HG02943 (cell line): ENCODE measurements at regions not wholly inside any gene's neighbourhood (a gene's known extent, or its start where the extent isn't known, plus 50 kb on each side); places are given as distances from the start of the nearest gene placed in this dataset.

ENCODE experiments used
- ATAC-seq: cut with Tn5 transposase; IDR thresholded peaks from one replicate; pipeline ENCODE4 v1.9.1; 2021; ENCODE audit warnings: mild to moderate bottlenecking, low read depth, moderate library complexity; ENCODE audit not compliant: unreplicated experiment

DNA sequence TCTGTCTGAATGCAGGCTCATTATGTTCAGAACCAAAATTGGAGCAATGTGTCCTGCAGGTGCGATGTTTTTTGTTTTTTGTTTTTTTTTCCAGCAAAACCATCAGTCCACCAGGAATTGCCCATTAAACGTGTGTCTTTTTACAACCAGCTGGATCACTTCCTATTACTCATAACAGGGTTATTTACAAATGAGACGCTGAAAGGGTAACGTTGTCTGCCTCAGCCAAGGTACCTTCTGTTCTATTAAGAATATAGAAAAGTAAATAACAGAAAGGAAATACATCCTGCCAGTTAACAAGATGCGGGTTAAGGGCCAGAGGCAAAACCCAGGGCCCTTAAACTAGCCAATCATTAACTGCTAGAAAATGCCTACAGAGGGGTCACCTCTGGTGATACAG is 590.4 kb downstream of the TBC1D4 start:
- ATAC-seq, result no peak

DNA sequence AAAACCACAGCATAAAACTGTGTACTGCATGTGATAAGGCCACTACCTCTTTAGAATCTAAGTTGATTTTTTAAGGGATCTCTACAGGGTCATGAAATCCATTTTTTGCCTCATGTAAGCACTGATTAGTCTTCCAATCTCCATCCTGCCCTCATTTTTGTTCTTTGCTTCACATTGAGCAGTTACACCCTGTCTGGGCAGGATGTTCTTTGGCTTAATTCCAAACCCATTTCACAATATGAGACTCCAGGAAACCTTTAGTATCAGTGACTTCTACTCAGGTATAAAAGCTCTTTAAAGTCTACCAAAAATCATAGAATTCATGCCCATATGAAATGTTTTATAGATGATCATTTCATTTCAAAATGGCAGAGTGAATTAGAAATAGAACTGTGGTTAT is 592.6 kb downstream of the TBC1D4 start:
- no peak for ATAC-seq

DNA sequence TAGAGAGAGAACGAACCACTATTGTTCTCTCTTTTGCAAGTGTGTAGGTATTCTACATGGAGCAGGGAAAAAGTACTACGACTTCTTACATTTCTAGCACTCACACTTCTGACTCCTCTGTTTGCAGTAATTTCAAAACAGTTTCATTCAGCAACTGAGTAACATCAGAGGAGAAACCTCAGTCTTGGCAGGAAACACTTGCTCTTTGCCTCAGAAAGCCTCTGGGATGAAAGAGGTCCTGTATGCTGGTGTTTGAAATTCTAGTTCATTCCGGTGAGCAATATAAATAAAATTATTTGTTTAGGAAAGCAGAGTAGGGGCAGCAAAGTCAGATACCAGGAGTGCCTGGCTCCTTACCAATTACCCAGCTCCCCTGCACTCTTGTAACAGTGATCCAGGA is 595.5 kb downstream of the TBC1D4 start:
- ATAC-seq, result no peak

DNA sequence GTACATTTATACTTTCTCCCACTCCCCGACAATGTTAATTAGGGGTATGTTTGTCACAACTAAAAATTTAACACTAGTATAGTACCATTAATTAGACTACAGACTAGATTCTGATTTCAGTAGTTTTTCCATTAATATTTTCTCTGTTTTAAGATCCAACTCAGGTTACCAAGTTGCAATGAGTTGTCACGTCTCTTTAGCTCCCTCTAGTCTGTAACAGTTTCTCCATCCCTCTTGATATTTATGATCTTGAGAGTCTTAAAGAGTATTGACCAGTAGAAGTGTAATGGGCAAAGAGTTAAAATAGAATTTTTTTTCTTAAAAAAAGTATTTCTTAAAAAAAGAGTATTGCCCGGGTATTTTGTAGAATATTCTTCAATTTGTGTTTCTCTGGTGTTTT is 598.1 kb downstream of the TBC1D4 start:
- no peak for ATAC-seq

DNA sequence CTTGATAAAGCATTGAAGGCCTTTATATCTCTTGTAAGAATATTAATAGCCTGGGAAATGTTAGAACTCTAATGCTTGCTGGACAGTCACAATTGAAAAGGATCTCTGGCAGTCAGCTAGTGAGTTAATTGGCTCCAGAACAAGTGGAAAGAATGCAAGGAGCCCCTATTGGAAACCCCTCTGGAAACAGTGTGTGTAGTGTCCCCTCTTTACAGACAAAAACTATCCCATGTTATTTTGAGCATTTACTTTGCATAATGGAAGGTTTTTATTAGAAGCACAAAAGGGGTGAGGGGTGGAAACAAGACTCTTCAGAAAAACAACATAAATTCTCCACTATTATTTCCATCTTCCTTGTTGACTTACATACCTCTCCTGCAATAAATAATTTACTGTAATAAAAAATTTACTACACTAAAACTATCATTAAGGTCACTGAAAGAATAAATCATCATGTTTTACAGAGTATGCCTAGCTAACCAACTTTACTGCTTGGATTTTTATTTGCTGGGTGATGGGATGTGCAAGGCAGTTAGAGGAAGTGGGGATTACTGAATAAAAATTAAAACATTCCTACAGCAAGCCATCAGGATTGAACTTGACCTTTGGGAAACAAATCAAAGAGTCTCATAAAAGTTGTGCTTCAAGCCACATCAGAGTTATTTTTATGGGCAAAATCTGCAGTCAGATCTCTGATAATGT is 610.4 kb downstream of the TBC1D4 start:
- no peak for ATAC-seq

DNA sequence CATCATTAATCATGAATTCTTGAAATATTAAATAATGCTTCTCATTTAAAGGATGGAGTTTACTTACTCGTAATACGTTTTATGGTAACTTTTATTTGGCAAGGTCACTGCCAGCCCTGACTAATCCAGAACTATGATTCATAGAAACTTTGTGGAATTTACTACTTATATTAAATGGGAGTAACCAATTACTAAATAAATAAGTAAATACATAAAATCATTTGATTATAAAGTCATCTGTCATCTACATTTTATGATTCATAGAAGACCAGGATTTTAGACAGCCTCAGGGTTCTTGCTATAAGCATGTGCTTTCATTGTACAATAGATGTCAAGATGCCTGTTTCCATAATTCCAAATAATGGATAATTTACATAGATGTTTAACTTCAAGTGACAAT is 611.1 kb downstream of the TBC1D4 start:
- ATAC-seq, result no peak

DNA sequence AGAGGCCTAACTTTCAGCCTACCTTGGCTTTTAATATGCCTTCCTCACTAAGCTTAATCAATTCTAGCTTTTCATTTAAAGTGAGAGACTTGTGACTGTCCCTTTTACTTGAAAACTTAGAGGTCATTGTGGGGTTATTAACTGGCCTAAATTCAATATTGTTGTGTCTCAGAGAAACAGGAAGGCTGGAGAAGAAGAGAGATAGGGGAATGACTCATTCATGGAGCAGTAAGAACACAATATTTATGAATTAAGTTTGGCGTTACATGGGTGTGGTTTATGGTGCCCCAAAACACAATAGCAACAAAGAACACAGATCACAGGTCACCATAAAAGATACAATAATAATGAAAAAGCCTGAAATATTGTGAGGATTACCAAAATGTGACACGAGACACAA is 612.1 kb downstream of the TBC1D4 start:
- no peak for ATAC-seq

DNA sequence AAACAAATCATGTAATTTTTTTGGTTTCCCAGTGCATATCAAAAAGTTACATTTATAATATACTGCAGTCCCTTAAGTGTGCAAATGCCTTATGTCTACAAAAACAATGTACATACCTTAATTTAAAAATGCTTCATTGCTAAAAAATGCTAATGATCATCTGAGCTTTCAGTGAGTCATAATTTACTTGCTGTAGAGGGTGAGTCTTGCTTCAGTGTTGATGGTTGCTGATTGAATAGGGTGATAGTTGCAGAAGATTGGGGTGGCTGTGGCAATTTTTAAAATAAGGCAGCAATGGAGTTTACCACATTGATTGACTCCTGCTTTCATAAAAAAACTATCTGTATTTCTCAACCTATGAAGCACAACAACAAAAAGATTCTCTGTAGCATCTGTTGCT is 613.9 kb downstream of the TBC1D4 start:
- no peak for ATAC-seq

DNA sequence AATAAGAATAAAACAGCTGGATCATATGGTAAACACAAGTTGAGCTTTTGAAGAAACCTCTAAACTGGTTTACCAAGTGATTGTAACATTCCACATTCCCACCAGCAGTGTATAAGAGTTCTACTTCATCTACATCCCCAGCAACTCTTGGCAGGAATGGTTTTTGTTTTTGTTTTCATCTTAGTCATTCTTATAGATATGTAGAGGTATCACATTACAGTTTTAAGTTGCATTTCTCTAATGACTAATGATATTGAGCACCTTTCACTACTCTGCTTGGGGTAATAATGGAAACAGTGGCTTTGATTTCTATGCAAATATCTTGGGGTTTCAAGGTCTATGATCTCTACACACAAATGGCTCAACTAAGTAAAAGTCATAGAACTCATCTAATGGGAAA is 614.5 kb downstream of the TBC1D4 start:
- ATAC-seq, result no peak

DNA sequence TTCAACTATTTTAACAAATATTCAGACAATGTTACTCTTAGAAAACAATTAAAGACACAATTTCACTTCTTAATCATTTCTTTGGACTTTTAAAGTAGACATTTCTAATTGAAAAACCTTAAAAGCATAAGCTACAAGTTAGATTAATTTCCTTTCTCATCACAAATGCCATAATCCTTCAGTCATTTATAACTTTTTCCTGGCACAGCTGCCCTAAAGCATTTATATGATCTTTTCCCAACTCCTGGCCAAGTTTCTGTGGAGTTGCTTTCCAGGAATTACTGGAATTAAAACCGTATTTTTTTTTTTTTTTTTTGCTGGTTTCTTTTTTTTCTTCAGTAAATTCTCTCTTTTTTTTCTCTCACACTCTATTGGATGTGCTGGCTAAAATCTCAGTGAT is 615.9 kb downstream of the TBC1D4 start:
- no peak for ATAC-seq

DNA sequence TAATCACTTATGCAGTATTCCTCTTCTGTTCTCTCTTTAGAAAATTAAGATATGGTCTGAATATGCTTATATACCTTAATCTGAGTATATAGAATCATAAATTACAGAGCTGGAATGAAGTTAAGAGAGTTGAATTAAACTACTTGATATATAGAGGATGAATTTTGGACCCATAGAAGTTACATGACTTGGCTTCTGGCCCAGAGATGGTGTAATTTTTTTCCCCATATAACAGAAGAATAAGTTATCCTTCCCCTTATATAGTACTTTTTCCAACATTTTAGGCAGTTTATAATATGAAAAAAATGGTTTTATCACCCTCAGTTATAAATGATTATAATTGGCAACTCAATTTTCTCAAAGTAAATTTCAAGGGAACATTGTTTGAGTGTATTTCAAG is 616.3 kb downstream of the TBC1D4 start:
- no peak for ATAC-seq

DNA sequence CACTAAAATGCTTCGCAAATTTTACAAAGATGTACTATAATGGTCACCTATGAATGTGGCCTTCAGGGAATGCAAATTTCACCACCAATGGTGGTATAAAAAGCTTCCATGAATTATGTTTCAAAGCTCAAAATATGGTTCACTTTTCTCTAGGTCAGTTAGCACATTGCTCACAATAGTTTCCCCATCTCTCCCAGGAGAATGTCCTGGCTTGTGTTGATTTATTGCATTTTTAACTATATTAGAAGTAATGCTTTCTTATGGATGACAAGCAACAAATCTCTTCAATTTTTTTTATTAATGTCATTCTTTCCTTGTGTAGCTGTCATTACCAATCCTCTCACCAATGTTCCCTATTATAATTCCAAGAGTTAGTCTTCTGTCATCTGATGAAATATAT is 621.2 kb downstream of the TBC1D4 start:
- ATAC-seq, result no peak

DNA sequence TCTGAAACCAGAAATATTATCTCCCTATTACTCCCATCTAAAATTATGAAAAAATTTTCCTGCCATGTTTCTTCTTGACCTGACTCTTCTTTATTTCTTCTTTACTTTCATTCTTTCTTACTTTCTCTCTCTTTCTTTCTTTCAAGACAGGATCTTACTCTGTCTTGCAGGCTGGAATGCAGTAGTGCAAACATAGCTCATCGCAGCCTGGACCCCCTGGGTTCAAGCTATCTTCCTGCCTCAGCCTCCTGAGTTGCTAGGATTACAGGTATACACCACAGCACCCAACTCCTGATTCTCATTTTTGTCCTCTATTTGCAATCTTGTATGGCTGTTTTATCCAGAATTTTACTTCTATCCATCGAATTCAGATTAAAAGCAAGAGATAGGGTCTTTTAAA is 631.1 kb downstream of the TBC1D4 start:
- ATAC-seq, result no peak

DNA sequence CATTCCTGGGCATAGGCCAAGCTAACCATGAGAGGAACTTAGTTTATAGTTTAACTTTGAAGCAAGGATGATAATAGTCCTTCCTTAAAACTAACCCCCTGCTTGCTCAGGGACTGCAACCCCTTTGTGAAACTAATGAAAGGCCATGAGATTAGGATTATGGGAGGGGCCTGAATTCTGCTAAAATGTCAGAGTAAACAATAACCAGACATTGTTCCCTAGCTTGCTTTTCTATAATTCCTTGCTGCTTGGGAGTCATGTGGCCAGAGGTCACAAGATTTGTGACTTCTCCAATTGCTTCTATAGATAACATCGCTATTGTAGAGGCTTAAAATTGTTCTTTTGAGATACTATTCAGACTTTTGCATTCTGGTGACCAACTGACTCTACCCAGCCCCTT is 634.0 kb downstream of the TBC1D4 start:
- ATAC-seq, result no peak

DNA sequence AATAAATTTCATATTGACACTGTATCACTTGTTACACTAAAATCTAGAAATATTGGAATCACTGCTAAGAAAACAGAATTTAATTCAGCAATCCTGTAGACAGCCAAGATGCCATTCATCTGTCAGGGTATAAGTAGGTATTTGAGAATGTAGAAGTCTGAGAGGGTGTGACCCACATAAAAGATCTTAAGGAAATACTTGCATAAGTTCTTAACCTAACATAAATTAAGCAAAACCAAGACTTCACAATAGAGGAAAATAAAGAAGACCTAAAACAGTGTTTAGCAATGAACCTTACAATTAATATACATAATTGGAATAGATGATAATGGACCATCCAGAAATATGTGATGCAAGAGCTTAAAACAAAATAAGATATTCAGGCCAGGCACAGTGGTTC is 636.2 kb downstream of the TBC1D4 start:
- ATAC-seq, result no peak

DNA sequence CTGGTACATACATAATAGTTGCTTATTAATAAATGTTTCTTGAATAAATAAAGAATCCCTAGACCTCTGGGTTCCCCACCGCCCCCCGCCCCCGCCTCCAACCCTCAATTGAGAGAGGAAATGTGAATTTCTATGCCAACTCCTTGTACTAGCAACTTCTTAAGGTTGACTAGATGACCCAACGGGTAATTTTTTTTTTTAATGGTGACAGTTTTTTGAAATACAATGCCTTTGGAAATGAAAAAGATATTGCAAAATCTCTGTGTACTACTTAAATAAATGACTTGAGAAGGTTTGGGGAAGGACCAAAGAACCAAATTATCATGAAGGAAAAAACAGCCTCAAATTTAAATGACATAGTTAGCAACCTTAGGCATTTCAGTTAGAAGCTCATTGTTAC is 640.3 kb downstream of the TBC1D4 start:
- no peak for ATAC-seq

DNA sequence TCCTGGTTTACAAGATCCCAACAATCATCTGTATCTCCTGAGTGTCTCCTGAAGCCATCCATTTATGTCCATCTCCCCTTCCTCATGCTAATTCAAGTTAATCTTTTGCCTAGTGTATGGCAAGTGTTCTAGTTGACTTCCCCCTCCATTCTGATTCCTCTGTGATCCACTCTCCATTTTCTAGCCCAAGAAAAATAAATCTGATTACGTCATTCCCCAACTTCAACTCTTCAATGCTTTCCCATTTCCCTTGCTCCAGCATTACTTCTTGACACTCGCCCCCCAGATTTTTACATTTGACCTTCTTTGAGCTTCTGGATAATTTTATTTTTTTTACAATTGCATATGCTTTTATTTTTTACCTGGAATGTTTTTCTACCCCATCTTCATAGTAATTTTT is 640.8 kb downstream of the TBC1D4 start:
- ATAC-seq, result no peak

DNA sequence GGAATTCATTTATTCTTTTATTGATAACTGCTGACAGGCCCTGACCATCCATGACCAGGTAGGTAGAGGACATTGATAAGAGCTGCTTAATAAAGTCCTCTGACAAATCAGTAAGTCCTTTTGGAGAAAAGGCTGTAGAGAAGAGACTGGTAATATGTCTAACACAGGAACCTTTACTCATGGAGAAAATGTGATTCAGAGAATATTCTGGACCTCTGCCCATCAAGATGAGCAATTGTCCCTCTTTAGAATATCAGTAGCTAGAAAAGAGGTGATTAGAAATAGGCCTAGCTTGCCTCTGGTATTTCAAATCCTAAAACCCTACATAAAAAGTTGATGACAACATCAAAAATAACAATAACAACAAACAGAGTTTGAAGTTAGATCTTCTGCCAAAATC is 642.3 kb downstream of the TBC1D4 start:
- ATAC-seq, result no peak

DNA sequence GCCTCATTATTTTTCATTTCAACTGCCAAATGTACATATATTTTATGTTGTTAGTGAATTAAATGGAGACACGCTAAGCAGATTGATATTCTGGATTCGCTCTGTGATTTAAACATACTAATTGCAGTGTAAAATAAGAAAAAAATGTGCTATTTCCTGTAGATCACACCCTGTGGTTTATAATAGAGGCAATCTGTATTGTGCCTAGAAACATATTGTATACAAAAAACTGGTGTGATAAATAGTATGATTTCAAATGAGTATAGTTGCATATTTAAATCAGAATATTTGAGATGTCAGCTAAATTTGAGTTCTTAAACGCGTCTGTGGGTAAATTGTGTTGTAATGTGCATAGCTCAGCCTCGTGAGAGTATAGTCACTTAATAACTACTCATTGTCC is 643.9 kb downstream of the TBC1D4 start:
- no peak for ATAC-seq

DNA sequence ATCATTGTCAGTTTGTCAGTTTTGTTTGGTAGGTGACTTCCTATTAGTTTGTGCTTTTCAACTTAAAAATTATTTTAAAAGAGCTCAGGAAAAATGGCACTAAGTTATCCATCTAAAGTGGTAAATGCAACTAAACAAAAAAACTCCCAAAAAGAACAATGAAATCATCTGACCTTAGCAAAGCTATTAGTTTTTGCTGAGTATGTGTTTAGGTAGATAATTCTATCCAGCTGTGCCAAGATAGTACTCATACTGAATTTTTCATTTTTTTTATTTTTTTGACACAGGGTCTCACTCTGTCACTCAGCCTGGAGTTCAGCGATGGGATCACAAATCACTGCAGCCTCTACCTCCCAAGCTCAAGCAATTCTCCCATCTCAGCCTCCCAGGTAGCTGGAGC is 645.3 kb downstream of the TBC1D4 start:
- no peak for ATAC-seq

DNA sequence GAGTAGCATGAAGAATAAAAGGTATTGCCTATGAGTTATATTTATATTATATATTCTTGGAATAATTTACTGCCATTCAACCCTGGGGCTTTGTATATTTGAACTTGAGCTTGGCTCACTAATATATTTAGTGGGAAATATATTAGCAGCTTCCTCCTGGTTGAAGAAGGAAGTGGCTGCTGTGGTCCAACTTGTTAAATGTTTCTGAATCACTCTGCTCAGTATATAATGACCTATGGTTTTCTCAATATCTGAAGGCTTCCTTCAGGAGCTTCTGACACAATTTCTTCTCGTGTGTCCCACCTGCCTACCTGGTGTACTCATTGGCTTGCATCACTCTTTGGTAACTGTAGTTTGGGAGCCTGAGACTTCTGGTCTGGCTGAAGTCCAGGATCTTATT is 646.4 kb downstream of the TBC1D4 start:
- no peak for ATAC-seq

DNA sequence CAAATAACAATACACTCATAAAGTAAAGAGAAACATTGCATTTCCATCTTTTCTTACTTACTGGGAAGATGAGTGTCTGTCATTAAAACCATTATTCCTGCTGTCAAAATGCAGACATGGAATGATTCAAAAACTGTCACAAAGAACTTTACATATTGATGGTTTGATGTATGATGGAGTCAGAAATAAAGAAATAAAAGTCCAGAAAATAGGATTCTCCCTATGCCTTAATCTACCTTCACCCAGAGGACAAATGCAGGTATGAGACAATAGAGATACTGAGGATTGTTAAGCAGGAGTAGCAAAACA is 656.1 kb downstream of the TBC1D4 start:
- no peak for ATAC-seq
